ENCODE measurements at regions not wholly inside any gene's neighbourhood (a gene's known extent, or its start where the extent isn't known, plus 50 kb on each side); places are given as distances from the start of the nearest gene placed in this dataset.

DNA sequence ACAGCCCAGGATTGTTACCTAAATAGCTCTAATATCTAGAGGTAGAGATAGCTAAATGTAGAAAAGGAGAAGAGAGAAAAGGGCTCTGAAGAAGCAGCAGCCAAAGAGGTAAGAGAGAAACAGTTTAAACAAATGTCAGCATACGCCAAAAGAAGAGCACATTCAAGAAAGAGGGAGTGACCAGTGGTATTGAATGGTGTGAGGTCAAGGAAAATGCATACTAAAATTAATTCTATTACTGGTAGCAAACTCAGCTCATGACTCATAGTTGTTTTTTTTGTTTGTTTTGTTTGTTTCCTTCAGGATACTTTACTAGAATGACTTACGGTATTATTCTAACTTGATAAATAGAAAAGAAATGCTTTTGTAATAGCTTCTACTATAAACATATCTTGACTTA is 86.5 kb upstream of the FXR1 start:
- TF ChIP-seq MXI1 (IDR thresholded peaks at IDR 0.05; ENCODE audit: borderline replicate concordance, low read depth, low read length), result no peak
- TF ChIP-seq, protein P1, sequence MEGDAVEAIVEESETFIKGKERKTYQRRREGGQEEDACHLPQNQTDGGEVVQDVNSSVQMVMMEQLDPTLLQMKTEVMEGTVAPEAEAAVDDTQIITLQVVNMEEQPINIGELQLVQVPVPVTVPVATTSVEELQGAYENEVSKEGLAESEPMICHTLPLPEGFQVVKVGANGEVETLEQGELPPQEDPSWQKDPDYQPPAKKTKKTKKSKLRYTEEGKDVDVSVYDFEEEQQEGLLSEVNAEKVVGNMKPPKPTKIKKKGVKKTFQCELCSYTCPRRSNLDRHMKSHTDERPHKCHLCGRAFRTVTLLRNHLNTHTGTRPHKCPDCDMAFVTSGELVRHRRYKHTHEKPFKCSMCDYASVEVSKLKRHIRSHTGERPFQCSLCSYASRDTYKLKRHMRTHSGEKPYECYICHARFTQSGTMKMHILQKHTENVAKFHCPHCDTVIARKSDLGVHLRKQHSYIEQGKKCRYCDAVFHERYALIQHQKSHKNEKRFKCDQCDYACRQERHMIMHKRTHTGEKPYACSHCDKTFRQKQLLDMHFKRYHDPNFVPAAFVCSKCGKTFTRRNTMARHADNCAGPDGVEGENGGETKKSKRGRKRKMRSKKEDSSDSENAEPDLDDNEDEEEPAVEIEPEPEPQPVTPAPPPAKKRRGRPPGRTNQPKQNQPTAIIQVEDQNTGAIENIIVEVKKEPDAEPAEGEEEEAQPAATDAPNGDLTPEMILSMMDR (conservative IDR thresholded peaks at IDR 0.05; ENCODE audit: low read depth, low read length), result no peak
- TF ChIP-seq CHD1 (IDR thresholded peaks at IDR 0.05; ENCODE audit: low read depth, low read length), result no peak
- TF ChIP-seq POLR2A (IDR thresholded peaks at IDR 0.05; ENCODE audit: low read depth, low read length), result no peak
- TF ChIP-seq MAFK (IDR thresholded peaks at IDR 0.05; ENCODE audit: low read depth, low read length), result no peak
- no peak for TF ChIP-seq MAZ (IDR thresholded peaks at IDR 0.05; ENCODE audit: borderline replicate concordance, low read depth, low read length)
- TF ChIP-seq RAD21 (IDR thresholded peaks at IDR 0.05; ENCODE audit: low read length), result no peak
